K562 (cell line): ENCODE measurements at regions not wholly inside any gene's neighbourhood (a gene's known extent, or its start where the extent isn't known, plus 50 kb on each side); places are given as distances from the start of the nearest gene placed in this dataset.

Experiments used
- ATAC-seq: fragments of 200-7000 bp; cut with Tn5 transposase; 3 replicates; pipeline ENCODE4 v1.9.1; 2020; ENCODE audit warnings: moderate library complexity
- BruUV-seq: library from RNA; stranded (reverse); fragments of 400-500 nt; replicated peaks from 2 replicates; lab custom pipeline; 2021; lab: Mats Ljungman, UMichigan
- CTCF ChIA-PET: fragments of 300-600 bp; formaldehyde crosslinking; extraction: SDS; loops from one replicate; lab custom pipeline; 2021; ENCODE audit warnings: low intra/inter-chr PET ratio; lab: Yijun Ruan, JAX
- POLR2A ChIA-PET: fragments of 300-600, 350-650 bp; sonication (Branson Sonifier 250); formaldehyde crosslinking; extraction: SDS; loops from one replicate; lab custom pipeline; 2021; ENCODE audit warnings: antibody characterized with exemption, inconsistent platforms; lab: Yijun Ruan, JAX
- DNase-seq, 4 experiments: peaks; one replicate each; pipeline versions ENCODE4 v3.0.0 to v3.0.0-alpha.2; 2011 to 2018; ENCODE audit warnings: low spot score in 3 of 4, mixed read lengths in 3 of 4; ENCODE audit errors: extremely low read depth in 1 of 4
- FAIRE-seq: peaks from 2 replicates; lab custom pipeline; 2011; peaks lifted over from hg19 to GRCh38; lab: Jason Lieb, UNC
- H2AFZ ChIP-seq: 2 replicates; pipeline ENCODE4 v1.6.0; 2011; ENCODE audit warnings: low read depth, low read length, control low read depth, inconsistent platforms
- H3K27ac ChIP-seq: fragments of 200-600 bp; 3 replicates; pipeline ENCODE4 v1.8.0; 2011; ENCODE audit warnings: low read depth, mild to moderate bottlenecking, control low read depth, inconsistent platforms, low read length, moderate library complexity, mixed read lengths; ENCODE audit errors: extremely low read depth
- H3K27me3 ChIP-seq, 2 experiments: fragments of 300-600 bp in 1 of 2; 2 replicates in 1 of 2; 3 replicates in 1 of 2; pipeline versions ENCODE4 v1.6.0 to v1.8.0; 2011; ENCODE audit warnings: inconsistent platforms in 2 of 2, low read length in 2 of 2, mild to moderate bottlenecking in 1 of 2, mixed read lengths in 1 of 2, moderate library complexity in 1 of 2; ENCODE audit not compliant: control insufficient read depth in 2 of 2, insufficient read depth in 2 of 2
- H3K36me3 ChIP-seq: fragments of 300-600 bp; 3 replicates; pipeline ENCODE4 v1.8.0; 2011; ENCODE audit warnings: mild to moderate bottlenecking, low read length, inconsistent platforms; ENCODE audit not compliant: control insufficient read depth, insufficient read depth
- H3K4me1 ChIP-seq, 2 experiments: fragments of 200-600 bp in 1 of 2; replicated peaks in 1 of 2; 2 replicates in 1 of 2; 3 replicates in 1 of 2; pipeline versions ENCODE4 v1.5.1 to v1.8.0; 2011; ENCODE audit warnings: inconsistent platforms in 2 of 2, low read length in 2 of 2, mild to moderate bottlenecking in 1 of 2, mixed read lengths in 1 of 2, moderate library complexity in 1 of 2; ENCODE audit not compliant: control insufficient read depth in 2 of 2, insufficient read depth in 2 of 2
- H3K4me2 ChIP-seq: 2 replicates; pipeline ENCODE4 v1.6.1; 2011; ENCODE audit warnings: low read length, control low read depth, inconsistent platforms, mixed read lengths; ENCODE audit not compliant: insufficient read depth
- H3K4me3 ChIP-seq: fragments of 200-600 bp; sonication (generic), shearing (Covaris generic); 2 replicates; pipeline ENCODE4 v1.5.1; 2016; ENCODE audit warnings: control low read depth, inconsistent platforms
- H3K79me2 ChIP-seq: fragments of 200-600 bp; 3 replicates; pipeline ENCODE4 v1.8.0; 2011; ENCODE audit warnings: low read length, inconsistent platforms; ENCODE audit not compliant: control insufficient read depth, insufficient read depth
- H3K9ac ChIP-seq, 2 experiments: 2 replicates each; pipeline versions ENCODE4 v1.6.0 to v1.6.1; 2011; ENCODE audit warnings: low read depth in 2 of 2, low read length in 2 of 2, control low read depth in 1 of 2, inconsistent platforms in 1 of 2, mild to moderate bottlenecking in 1 of 2, mixed read lengths in 1 of 2; ENCODE audit not compliant: insufficient read depth in 1 of 2
- H3K9me1 ChIP-seq: one replicate; pipeline ENCODE4 v1.6.0; 2011; ENCODE audit warnings: inconsistent platforms, mild to moderate bottlenecking, low read length, moderate library complexity; ENCODE audit not compliant: control insufficient read depth, insufficient read depth
- H3K9me3 ChIP-seq: replicated peaks from 2 replicates; pipeline ENCODE4 v1.5.1; 2011; ENCODE audit warnings: low read depth, low read length, inconsistent platforms; ENCODE audit not compliant: control insufficient read depth, insufficient read depth
- H4K20me1 ChIP-seq: replicated peaks from 2 replicates; pipeline ENCODE4 v1.6.1; 2011; ENCODE audit warnings: low read length, inconsistent platforms, mixed read lengths; ENCODE audit not compliant: control insufficient read depth, insufficient read depth
- CREB3 ChIP-seq: fragments of 450-650 bp; conservative IDR thresholded peaks from 2 replicates; pipeline ENCODE4 v1.6.1; 2016; ENCODE audit warnings: missing genetic modification characterization, low read depth, mild to moderate bottlenecking, missing compliant biosample characterization, moderate library complexity
- ESRRA ChIP-seq: fragments of 450-650 bp; IDR thresholded peaks from 2 replicates; pipeline ENCODE4 v1.6.1; 2014; ENCODE audit warnings: low read depth, mild to moderate bottlenecking, moderate library complexity, borderline replicate concordance
- JUNB ChIP-seq: fragments of 450-650 bp; formaldehyde crosslinking; conservative IDR thresholded peaks from 2 replicates; pipeline ENCODE4 v1.4.0; 2020; ENCODE audit warnings: mild to moderate bottlenecking
- MCM5 ChIP-seq: fragments of 450-650 bp; IDR thresholded peaks from 2 replicates; pipeline ENCODE4 v1.6.1; 2016; ENCODE audit warnings: low read depth
- NKRF ChIP-seq: fragments of 450-650 bp; IDR thresholded peaks from 2 replicates; pipeline ENCODE4 v1.6.1; 2016; ENCODE audit warnings: borderline replicate concordance
- POLR2B ChIP-seq: fragments of 450-650 bp; IDR thresholded peaks from 2 replicates; pipeline ENCODE4 v1.6.1; 2018; ENCODE audit warnings: low read depth; ENCODE audit not compliant: partially characterized antibody
- PRPF4 ChIP-seq: fragments of 200-400 bp; formaldehyde crosslinking; IDR thresholded peaks from one replicate; pipeline ENCODE4 v1.6.1; 2017; ENCODE audit warnings: low read length, low read depth, mild to moderate bottlenecking; ENCODE audit not compliant: insufficient read depth, poor library complexity, severe bottlenecking
- RAD51 ChIP-seq: fragments of 450-650 bp; IDR thresholded peaks from 2 replicates; pipeline ENCODE4 v1.7.1; 2016; ENCODE audit warnings: low read depth, mild to moderate bottlenecking, borderline replicate concordance
- RBM34 ChIP-seq: fragments of 200-400 bp; formaldehyde crosslinking; IDR thresholded peaks from 2 replicates; pipeline ENCODE4 v1.6.1; 2018; ENCODE audit warnings: low read length, borderline replicate concordance; ENCODE audit not compliant: insufficient read depth
- RBM39 ChIP-seq: fragments of 200-400 bp; formaldehyde crosslinking; optimal IDR thresholded peaks from 2 replicates; pipeline ENCODE3; 2018; ENCODE audit warnings: low read depth, low read length
- SLC30A9 ChIP-seq: fragments of 250-450 bp; sonication (Bioruptor Pico); IDR thresholded peaks from 2 replicates; pipeline ENCODE4 v1.8.0; 2022; ENCODE audit warnings: mild to moderate bottlenecking, moderate library complexity
- TAF7 ChIP-seq: fragments of 450-650 bp; IDR thresholded peaks from 2 replicates; pipeline ENCODE4 v1.6.1; 2016; ENCODE audit warnings: missing genetic modification characterization, missing compliant biosample characterization
- ZNF431 ChIP-seq: sonication (generic); formaldehyde crosslinking; IDR thresholded peaks from 2 replicates; pipeline ENCODE4 v1.8.0; 2022; ENCODE audit warnings: mild to moderate bottlenecking, missing genetic modification reagents
- ZNF778 ChIP-seq: fragments of 450-650 bp; formaldehyde crosslinking; IDR thresholded peaks from 2 replicates; pipeline ENCODE4 v1.4.0; 2020; ENCODE audit warnings: mild to moderate bottlenecking, moderate library complexity
- WGBS: fragments of 100-300 bp; shearing (Covaris generic); methylation state at CpG from one replicate; pipeline ENCODE4 v1.1.6; 2016; ENCODE audit warnings: low coverage, mixed read lengths; ENCODE audit not compliant: insufficient coverage; ENCODE audit errors: missing lambda C conversion rate; 5-methylcytosine and 5-hydroxymethylcytosine counted together
- in situ Hi-C: fragments of 300-500 bp; cut with MboI; formaldehyde crosslinking; loops from 4 replicates; pipeline ENCODE4 v1.15.0; 2018; ENCODE audit warnings: inconsistent platforms, mixed read lengths
- intact Hi-C: fragments of 100-400 bp; cut with micrococcal nuclease; formaldehyde crosslinking; loops from 2 replicates; pipeline ENCODE4 v1.14.2; 2022

GRCh38 chr11:103676413-103676812 is 360.0 kb upstream of the DDI1 start (continued):
- no peak for TF ChIP-seq NKRF
- TF ChIP-seq ESRRA: no peak

GRCh38 chr11:103680826-103681225 is 355.6 kb upstream of the DDI1 start:
- in situ Hi-C loops: no loop called here
- CTCF ChIA-PET: no interaction called here

More at GRCh38 chr11:103680826-103681225, 355.6 kb upstream of the DDI1 start:
- no peaks in the 10 kb centered on the region for H4K20me1 ChIP-seq
- DNase-seq (no peak), ATAC-seq (no peak), FAIRE-seq (no peak)
- no peaks in the 10 kb centered on the region for H3K36me3 ChIP-seq
- TF ChIP-seq RBM39 (no peak), RBM34 (no peak), TAF7 (tag) (no peak), POLR2B (no peak), ZNF431 (CRISPR knock-in tag) (no peak), PRPF4 (no peak), SLC30A9 (CRISPR knock-in tag) (no peak), MCM5 (no peak), CREB3 (tag) (no peak), JUNB (CRISPR knock-in tag) (no peak), ZNF778 (CRISPR knock-in tag) (no peak), RAD51 (no peak)
- intact Hi-C loops: no loop called here
- no peaks in the 10 kb centered on the region for H3K27me3 ChIP-seq
- H3K9me3 ChIP-seq: no peaks in the 10 kb centered on the region
- H3K4me1 ChIP-seq: no peaks in the 10 kb centered on the region
- no peak overlapping the region for H3K9ac ChIP-seq
- 0% methylated on average over 1 of the region's 1 CpG for WGBS
- no peaks in the 10 kb centered on the region for H3K79me2 ChIP-seq
- H3K27ac ChIP-seq: no peak overlapping the region
- no TSS peak for BruUV-seq
- no peak overlapping the region for H2AFZ ChIP-seq
- POLR2A ChIA-PET: no interaction called here
- no peaks in the 10 kb centered on the region for H3K9me1 ChIP-seq
- H3K4me3 ChIP-seq: no peak overlapping the region
- no peak overlapping the region for H3K4me2 ChIP-seq
